GM18867 (cell line): ENCODE measurements at regions not wholly inside any gene's neighbourhood (a gene's known extent, or its start where the extent isn't known, plus 50 kb on each side); places are given as distances from the start of the nearest gene placed in this dataset.

Experiments
- ATAC-seq: cut with Tn5 transposase; IDR thresholded peaks from one replicate; pipeline ENCODE4 v1.9.1; 2021; ENCODE audit warnings: mild to moderate bottlenecking, moderate library complexity; ENCODE audit not compliant: unreplicated experiment

DNA sequence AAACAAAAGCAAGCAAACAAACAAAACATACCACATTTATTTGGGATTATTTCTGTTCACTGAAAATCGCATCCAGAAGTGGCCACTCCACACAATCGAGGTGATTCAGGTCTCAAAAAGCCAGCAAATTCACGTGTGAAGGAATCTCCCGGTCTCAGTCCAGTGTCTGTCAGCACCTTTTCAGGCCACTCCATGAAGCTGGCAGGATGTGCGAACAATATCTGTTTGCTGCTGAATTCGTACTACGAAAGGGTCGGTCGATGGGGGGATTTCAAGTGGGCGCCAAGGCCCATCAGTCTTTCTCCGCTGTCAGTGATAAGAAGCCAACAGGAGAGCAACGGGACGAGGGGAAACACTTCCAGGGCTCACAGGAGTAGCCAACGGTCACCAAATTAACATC lies 505.1 kb downstream of the IRX1 start:
- ATAC-seq: no peak

DNA sequence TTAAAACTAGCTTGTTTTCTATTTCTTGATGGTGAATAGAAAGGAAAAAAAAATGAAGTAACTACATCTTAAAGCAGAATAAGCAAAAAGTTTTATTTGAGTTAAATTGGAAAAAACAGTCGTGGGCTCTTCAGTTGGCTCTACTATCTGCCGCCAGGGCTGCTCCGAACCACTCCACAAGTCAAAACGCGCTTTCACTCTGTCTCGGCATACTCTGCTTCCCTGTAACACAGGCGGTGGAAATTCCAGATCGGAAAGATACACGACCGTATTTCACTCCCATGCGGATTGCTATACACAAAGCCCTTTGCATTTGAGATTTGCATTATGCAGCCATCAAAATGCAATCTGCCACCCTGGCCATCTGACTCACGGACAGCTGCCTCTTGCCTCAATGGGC lies 505.6 kb downstream of the IRX1 start:
- no peak for ATAC-seq

- ATAC-seq: no peak
These were observed 509.4 kb downstream of the IRX1 start for GRCh38 chr5:4104831-4105597.

- no peak for ATAC-seq
These were observed 513.1 kb downstream of the IRX1 start for GRCh38 chr5:4108690-4109089.

- ATAC-seq: no peak
These were observed 517.8 kb downstream of the IRX1 start for GRCh38 chr5:4113426-4113825.

DNA sequence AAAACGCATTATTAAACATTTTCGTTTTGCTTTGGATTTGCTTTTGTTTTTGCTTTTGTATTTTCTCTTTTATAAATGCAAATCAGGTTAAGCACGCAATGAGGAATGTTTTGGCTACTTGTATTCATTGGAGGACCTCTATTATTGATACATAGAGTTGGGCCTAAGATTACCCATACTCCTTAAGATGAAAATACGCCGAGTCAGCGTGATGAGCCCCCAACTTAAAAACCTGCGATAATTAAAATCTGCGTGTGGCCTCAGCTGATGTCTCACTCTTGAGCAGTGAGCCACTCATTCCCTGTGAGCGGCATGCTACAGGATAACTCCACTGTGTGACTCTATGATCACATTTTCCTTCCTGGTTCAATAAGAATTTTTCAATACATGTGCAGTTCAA lies 518.3 kb downstream of the IRX1 start:
- no peak for ATAC-seq

DNA sequence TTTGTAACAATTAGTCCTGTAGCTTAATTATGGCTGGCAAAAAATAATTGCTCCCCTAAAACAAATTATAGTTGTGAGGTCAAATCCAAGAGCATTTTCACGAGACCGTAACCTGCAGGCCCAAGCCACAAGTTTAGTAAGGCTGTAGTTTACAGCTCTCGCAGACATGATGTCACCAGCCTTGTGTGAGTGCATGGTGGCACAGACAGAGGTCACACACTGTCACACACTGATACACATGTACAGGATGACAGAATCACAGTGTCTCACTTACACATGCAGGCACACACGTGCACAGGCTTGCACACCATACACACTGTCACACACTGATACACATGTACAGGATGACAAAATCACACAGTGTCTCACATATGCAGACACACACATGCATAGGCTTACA lies 518.8 kb downstream of the IRX1 start:
- ATAC-seq: no peak

- ATAC-seq: no peak
These were observed 521.2 kb downstream of the IRX1 start for GRCh38 chr5:4116834-4117233.

- no peak for ATAC-seq
These were observed 528.8 kb downstream of the IRX1 start for GRCh38 chr5:4124221-4124970.

- no peak for ATAC-seq
These were observed 533.4 kb downstream of the IRX1 start for GRCh38 chr5:4128994-4129393.

- ATAC-seq: no peak
These were observed 533.9 kb downstream of the IRX1 start for GRCh38 chr5:4129523-4129922.

DNA sequence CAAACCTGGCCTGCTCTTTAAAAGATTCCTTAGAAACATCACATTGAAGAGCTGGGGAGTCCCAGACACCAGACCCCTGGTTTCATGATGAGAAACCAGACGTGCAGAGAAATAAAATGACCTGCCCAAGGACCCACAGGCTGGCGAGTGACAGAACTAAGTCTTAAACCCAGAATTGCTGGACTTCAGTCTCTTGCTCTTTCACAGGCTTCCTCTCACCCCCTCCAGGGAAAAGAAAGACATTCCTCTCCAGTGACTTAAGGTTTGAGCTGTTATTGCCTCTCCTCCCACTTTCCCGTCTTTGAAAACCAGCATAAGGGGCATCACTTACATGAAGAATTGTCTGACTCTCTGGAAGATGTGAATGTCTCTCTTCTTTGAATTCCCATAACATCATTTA lies 535.2 kb downstream of the IRX1 start:
- ATAC-seq: no peak

GRCh38 chr5:4137781-4138180 lies 542.1 kb downstream of the IRX1 start:
- no peak for ATAC-seq

GRCh38 chr5:4142842-4143241 lies 547.2 kb downstream of the IRX1 start:
- ATAC-seq: no peak

- ATAC-seq: no peak
These were observed 548.9 kb downstream of the IRX1 start for GRCh38 chr5:4144411-4145007.

GRCh38 chr5:4145511-4145910 lies 549.9 kb downstream of the IRX1 start:
- ATAC-seq: no peak

DNA sequence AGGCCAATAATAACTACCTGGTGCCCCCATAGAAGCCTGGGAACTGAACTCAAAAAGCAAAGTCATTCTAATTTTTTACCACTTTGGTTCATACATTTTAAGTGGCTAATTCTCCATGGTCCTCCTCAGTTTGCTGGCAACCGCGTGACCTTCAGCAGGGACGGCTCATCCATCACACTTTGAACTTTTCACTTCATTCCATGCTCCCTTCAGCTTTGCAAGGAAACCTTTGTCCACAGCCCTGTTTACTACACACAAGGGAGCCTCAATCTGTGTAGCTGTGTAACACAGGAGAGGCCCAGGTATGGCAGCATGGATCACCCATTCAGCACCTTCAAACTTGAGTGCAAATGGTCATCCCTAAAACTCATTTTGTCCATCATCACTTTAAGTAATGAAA lies 552.4 kb downstream of the IRX1 start:
- no peak for ATAC-seq

- ATAC-seq: no peak
These were observed 554.4 kb downstream of the IRX1 start for GRCh38 chr5:4150067-4150466.

GRCh38 chr5:4156153-4156552 lies 560.5 kb downstream of the IRX1 start:
- no peak for ATAC-seq

- no peak for ATAC-seq
These were observed 561.3 kb downstream of the IRX1 start for GRCh38 chr5:4156889-4157288.

DNA sequence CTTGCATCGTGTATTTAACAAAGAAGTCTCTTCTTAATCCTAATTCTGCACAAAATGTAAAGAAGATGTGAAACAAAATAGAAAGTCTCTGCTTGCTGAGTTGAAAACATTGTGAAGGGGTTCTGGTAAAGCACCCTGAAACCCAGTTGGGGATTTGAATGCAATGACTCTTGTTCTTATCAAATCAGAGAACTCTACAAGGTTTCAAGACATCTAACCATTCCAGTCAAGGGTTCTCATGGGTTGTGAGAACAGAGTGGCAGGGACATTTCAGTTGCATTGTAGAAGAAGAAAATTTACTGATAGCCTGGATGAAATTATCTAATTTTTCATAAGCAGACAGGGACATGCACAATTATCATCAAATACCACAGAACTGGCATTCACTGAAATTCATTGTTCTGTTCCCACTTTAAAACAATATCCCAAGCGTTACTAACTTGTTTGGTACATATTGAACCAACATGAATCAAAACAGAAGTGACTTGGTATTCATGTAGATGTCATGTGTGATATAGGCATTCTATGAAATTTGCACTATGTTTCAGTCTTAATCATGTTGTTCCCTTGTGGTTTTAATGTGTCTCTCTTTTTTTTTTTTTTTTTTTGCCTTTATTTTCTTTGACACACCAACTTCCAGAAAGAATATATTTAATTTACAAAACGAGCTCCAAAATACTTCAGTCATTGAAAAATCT lies 563.3 kb downstream of the IRX1 start:
- no peak for ATAC-seq

DNA sequence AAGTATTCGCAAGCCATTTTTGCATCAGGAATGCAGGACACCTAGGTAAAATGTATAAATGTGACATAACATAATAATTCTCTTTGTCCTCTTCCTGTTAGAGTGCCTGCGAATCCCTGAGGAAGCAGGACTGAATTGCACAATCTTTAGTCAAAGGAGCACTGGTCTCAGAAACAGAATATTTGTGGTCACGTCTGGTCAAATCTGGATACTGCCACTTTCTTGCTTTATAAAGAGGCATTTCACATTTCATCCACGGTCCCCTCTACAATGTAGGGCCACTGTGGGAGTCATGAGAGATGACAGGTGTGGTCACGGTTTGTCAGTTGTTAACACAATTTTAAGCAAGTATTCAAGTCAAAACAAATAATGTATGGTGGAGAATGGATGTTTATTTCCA lies 564.0 kb downstream of the IRX1 start:
- ATAC-seq: no peak
